ENCODE measurements at regions not wholly inside any gene's neighbourhood (a gene's known extent, or its start where the extent isn't known, plus 50 kb on each side); places are given as distances from the start of the nearest gene placed in this dataset.

- no peak for TF ChIP-seq L3MBTL2 (conservative IDR thresholded peaks at IDR 0.05)
- TF ChIP-seq FOXA1 (IDR thresholded peaks at IDR 0.05) = no peak
- TF ChIP-seq ARNT (IDR thresholded peaks at IDR 0.05) = no peak
- TF ChIP-seq SUZ12 (IDR thresholded peaks at IDR 0.05) = no peak
- no peak for TF ChIP-seq SP1 (IDR thresholded peaks at IDR 0.05)
- no peak for TF ChIP-seq NFRKB (IDR thresholded peaks at IDR 0.05)
- TF ChIP-seq PKNOX1 (IDR thresholded peaks at IDR 0.05) = no peak
Observed at GRCh38 chr14:47919997-47920396, 244.6 kb upstream of the MDGA2 start.

All from HEK293T (cell line).